Neural cell (in vitro differentiated cells): ENCODE measurements at regions not wholly inside any gene's neighbourhood (a gene's known extent, or its start where the extent isn't known, plus 50 kb on each side); places are given as distances from the start of the nearest gene placed in this dataset.

Experiments used
- EP300 ChIP-seq: fragments of 450-650 bp; conservative IDR thresholded peaks from 2 replicates; pipeline ENCODE4 v1.6.1; 2014; ENCODE audit warnings: antibody characterized with exemption, mild to moderate bottlenecking, moderate library complexity; ENCODE audit not compliant: poor library complexity, severe bottlenecking
- EZH2 ChIP-seq: fragments of 200-600, 300-800 bp; shearing (Covaris generic), sonication (generic); IDR thresholded peaks from 2 replicates; pipeline ENCODE4 v1.6.1; 2014; ENCODE audit warnings: antibody characterized with exemption, low read length, borderline replicate concordance, mild to moderate bottlenecking; ENCODE audit not compliant: insufficient read depth, poor library complexity, severe bottlenecking
- MXI1 ChIP-seq: fragments of 450-650 bp; conservative IDR thresholded peaks from 2 replicates; pipeline ENCODE4 v1.6.1; 2014; ENCODE audit warnings: antibody characterized with exemption, mild to moderate bottlenecking; ENCODE audit not compliant: poor library complexity, severe bottlenecking
- POLR2AphosphoS5 ChIP-seq: IDR thresholded peaks from 2 replicates; pipeline ENCODE4 v1.6.1; 2012
- SMC3 ChIP-seq: fragments of 450-650 bp; conservative IDR thresholded peaks from 2 replicates; pipeline ENCODE4 v1.6.1; 2014; ENCODE audit warnings: antibody characterized with exemption, mild to moderate bottlenecking, moderate library complexity; ENCODE audit not compliant: poor library complexity
- TAF1 ChIP-seq: IDR thresholded peaks from 2 replicates; pipeline ENCODE4 v1.6.1; 2012; ENCODE audit warnings: low read depth
- TF ChIP-seq, protein P1 (sequence below): fragments of 450-650 bp; IDR thresholded peaks from 2 replicates; pipeline ENCODE4 v1.5.1; 2014; ENCODE audit warnings: antibody characterized with exemption, mild to moderate bottlenecking, moderate library complexity; ENCODE audit not compliant: poor library complexity, severe bottlenecking

GRCh38 chr2:65485839-65486238, 53.4 kb upstream of the SPRED2 start:
- TF ChIP-seq MXI1: no peak
- TF ChIP-seq, protein P1, sequence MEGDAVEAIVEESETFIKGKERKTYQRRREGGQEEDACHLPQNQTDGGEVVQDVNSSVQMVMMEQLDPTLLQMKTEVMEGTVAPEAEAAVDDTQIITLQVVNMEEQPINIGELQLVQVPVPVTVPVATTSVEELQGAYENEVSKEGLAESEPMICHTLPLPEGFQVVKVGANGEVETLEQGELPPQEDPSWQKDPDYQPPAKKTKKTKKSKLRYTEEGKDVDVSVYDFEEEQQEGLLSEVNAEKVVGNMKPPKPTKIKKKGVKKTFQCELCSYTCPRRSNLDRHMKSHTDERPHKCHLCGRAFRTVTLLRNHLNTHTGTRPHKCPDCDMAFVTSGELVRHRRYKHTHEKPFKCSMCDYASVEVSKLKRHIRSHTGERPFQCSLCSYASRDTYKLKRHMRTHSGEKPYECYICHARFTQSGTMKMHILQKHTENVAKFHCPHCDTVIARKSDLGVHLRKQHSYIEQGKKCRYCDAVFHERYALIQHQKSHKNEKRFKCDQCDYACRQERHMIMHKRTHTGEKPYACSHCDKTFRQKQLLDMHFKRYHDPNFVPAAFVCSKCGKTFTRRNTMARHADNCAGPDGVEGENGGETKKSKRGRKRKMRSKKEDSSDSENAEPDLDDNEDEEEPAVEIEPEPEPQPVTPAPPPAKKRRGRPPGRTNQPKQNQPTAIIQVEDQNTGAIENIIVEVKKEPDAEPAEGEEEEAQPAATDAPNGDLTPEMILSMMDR: no peak
- TF ChIP-seq TAF1: no peak
- TF ChIP-seq EZH2: no peak
- TF ChIP-seq POLR2AphosphoS5: no peak
- no peak for TF ChIP-seq EP300
- TF ChIP-seq SMC3: no peak
